ENCODE measurements at regions not wholly inside any gene's neighbourhood (a gene's known extent, or its start where the extent isn't known, plus 50 kb on each side); places are given as distances from the start of the nearest gene placed in this dataset.
A peak's percentile ranks its signal among the peaks of the same experiment; 100 is the strongest.

DNA sequence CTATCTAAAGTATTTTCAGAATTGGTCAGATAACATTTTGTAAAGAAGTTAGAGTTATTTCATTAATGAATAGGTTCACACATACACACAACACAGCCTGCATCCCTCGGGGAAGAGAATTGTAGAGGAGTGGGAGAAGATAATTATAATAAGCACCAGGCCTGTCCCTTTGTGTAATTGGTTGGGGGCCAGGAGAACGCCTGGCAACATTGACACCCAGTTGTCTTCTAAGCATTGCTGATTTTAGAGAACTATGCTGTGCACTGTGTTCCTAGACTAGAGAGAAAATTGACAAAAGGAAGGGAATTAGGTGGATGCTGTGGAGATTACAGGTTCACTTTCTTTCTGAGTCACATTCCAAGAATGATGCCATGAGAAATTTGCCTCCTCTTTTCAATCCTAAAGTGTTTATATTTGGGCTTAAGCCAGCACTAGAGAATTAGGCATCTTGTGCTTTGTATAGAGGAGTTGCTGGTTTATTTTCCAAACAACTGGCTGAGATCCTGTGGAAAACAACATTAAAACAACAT, 247.6 kb downstream of the COX7C start:
- ATAC-seq (no peak), DNase-seq (ENCODE audit: low spot score) (no peak)
- intact Hi-C loops (cut with DNase I): no loop called here

GRCh38 chr5:86866036-86866435, 248.3 kb downstream of the COX7C start:
- DNase-seq (ENCODE audit: low spot score): no peak
- no peak for ATAC-seq
- intact Hi-C loops (cut with DNase I): no loop called here

DNA sequence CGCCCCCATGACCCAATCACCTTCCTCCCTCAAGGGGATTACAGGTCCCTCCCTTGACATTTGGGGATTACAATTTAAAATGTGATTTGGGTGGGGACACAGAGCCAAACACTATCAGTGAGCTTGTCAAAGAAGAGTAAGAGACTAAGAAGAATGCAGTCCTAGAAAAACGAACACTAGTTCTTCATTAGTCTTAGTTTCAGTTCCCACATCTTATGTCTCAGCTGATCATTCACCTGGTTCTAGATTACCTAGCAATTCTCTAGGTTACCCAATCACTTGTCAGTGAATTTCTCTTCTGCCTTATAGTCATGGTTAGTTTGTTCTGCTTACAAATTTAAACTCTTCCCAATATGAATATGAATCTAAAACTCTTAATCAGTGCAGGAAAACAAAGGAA, 251.5 kb downstream of the COX7C start:
- DNase-seq (ENCODE audit: low spot score) (no peak), ATAC-seq (no peak)
- intact Hi-C loops (cut with DNase I): no loop called here

- intact Hi-C loops (cut with DNase I): no loop called here
These were observed 257.8 kb downstream of the COX7C start for GRCh38 chr5:86875539-86875938.

DNA sequence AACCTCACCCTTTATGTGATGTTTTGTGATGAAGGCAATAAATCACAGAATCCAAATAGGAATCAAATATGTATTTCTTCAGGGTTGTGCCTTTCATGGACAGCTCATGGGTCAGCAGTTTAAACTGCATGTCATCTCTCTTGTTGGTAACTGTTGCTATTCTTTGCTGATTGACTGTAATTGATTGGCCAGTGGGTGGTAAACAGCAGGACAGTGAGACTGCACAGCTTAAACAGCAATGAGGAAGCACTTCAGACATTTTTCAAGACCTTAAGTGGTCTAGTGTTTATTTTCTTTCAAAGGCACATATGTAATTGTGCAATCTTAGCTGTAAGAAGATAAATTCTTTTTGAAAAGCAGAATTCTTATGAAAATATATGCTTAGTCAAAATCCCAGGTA, 260.5 kb downstream of the COX7C start:
- ATAC-seq (no peak), DNase-seq (ENCODE audit: low spot score) (no peak)
- intact Hi-C loops (cut with DNase I): no loop called here

More at GRCh38 chr5:86875539-86875938, 257.8 kb downstream of the COX7C start:
- DNase-seq (ENCODE audit: low spot score) (no peak), ATAC-seq (no peak)

DNA sequence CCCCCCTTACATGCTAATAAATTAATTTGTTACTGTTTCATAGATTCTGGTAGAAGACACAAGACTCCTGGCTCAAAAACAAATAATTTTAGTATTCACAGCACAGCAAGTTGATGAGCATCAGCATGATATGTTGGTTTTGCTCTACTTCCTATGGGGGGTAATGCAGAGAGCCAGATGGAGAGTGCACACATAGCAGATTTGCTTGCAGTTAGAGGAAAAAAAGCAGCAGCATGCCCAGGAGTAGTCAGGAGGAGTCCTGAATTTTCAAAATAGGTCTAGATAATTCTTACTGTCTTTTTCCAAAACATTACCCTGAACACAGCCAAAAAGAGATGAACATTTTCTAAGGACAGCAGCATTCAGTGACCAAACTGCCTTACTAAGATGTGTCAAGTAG, 261.3 kb downstream of the COX7C start:
- no peak for DNase-seq (ENCODE audit: low spot score)
- no peak for ATAC-seq
- intact Hi-C loops (cut with DNase I): no loop called here

DNA sequence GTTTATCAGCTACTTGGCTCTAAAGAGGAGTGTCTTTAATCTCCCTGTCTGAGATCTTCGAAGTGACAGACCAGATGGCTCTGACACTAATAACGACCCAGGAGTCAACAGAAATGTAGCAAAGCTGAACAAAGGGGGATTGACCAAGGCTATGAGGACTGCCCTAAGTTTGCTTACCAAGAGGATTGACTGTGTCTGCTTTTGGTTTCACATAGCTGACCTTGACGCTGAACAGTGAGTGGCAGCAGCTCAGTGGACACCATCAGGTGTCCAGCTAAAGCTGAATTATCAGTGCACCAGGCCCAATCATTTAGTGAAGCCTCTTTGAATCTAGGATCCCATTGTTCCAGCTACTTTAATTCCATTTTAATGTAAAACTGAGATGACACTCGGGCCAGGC, 262.6 kb downstream of the COX7C start:
- no peak for DNase-seq (ENCODE audit: low spot score)
- intact Hi-C loops (cut with DNase I): no loop called here
- no peak for ATAC-seq

DNA sequence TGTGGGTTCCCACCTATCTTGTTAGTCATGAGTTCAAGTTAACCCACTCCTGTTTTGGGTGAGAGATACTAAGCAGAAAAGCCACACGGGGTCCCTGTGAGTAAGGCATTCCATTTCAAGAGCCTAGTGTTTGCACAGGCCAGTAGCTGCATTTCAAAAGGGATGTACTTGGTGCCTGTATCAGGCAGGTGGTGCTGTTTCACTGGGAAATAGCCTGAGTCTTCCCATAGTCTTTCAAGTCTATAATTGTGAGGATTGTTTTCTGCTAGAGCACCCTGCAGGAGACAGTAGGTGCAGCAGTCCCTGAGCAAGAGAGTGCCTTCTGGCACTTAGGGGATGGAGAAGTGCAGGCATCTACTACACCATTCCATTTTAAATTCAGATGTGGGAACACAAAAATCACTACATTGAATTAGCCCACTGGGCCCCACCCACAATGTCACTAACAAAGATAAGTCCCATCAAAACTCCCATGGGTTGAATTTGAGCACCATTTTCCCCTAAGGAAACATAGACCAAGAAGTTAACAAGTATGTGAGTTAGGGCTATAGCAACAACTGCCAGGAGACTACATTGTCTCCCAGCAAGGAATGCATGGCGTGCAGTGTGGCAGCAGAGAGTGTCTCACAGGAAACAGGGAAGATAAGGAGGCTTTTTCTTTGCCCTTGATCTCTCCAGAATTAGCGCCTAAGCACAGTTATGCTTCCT, 263.2 kb downstream of the COX7C start:
- DNase-seq (ENCODE audit: low spot score) (peak; percentile 55), ATAC-seq (peak; percentile 89)
- intact Hi-C loops (cut with DNase I): no loop called here

DNA sequence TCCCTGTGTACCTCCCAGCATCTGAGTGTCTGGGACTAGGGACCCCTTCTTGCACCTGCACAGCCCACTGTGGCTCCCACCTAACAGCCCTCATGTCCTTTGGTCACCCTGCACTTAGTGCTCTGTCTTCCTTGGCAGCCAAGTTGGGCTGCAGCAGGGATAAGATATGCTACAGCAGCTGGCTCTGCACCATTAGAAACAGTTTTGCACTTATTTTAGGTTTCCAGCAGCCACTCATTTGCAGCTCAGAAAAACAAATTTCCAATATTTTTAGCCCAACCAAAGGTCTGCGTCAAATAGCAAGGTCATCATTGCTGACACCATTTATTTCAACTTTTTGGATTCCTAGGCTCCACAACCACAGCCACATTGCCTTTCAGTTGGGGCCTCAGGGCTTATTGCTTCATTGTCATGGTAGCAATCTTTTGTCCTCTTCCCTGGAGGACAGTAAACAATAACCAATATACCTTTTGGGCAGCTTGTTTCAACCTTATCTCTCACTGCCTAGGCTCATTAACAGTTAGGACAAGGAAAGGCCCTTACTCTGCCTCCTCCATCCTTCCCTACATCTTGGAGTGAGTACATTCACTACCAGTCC, 263.9 kb downstream of the COX7C start:
- intact Hi-C loops (cut with DNase I): no loop called here
- no peak for ATAC-seq

DNA sequence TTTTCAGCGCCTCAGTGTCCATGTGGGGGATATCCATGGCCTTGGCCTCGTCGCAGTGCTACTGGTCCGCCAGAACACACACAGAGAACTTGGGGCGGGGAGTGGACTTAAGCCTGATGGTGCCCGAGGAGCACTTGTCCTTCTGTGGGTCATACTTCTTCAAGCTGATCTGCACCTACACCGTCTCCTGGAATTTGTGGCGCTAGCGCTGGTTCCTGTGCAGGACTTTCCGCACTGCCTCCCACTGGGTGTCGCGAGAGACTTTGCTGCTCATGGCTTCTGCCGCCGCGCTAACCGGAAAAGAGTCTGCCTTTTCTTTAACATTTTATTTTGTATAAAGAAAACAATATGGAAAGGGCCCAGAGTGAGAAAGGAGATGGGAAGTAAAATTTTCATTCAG, 266.9 kb downstream of the COX7C start:
- ATAC-seq (no peak), DNase-seq (ENCODE audit: low spot score) (no peak)
- intact Hi-C loops (cut with DNase I): no loop called here

More for the DNA sequence above, 263.9 kb downstream of the COX7C start:
- no peak for DNase-seq (ENCODE audit: low spot score)

- DNase-seq (ENCODE audit: low spot score) (no peak), ATAC-seq (no peak)
- intact Hi-C loops (cut with DNase I): no loop called here
These were observed 267.3 kb downstream of the COX7C start for GRCh38 chr5:86885011-86885410.

DNA sequence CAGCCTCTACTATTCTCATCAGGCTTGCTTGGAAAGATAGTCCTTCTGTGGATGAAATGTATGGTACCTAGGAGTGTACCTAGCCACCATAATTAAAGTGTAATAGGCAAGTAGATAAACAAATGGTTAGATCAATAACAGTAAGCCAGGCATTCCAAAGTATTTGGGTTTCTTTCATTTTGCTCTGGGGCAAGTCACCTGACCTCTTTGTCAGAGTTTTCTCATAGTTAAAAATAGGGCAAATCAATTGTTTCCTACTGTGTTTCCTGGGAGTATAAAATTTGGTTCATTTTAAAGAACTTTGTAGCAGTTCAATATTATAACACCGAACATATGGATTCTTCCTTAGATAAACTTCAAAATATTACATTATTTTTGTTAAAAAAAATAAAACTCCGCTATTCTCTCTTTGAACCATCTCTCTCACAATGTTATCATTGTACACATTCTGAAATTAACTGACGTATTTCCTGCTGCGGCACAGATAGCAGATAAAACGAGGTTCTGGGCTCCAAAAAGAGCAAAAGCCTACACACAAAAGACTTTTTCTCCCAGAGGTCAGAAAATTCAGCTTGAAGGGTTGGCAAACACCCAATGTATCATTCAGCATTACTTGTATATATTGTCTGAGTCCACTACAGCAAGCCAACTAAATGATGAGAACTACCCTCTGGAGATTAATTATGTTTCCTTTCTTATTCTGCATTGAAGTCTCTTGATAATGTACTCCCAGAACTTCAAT, 267.9 kb downstream of the COX7C start:
- ATAC-seq (no peak), DNase-seq (ENCODE audit: low spot score) (no peak)
- intact Hi-C loops (cut with DNase I): no loop called here

DNA sequence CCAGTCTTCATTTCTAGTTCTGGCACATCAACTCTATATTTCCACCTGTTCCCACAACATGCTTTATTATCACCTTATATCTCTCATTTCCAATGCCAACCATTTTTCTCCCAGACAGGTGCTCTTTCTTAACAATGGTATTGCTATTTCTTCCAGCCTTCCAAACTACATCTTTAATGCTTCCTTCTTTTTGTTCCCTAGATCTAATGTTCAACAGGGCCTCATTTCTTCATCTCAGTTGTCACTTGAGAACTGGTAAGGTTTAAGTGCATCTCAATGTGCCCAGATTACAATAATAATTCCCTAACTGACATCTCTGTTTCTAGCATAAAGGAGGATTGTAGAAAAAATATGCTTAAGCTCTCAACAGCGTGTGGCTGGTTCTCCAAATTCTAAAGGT, 272.6 kb downstream of the COX7C start:
- intact Hi-C loops (cut with DNase I): no loop called here
- DNase-seq (ENCODE audit: low spot score): no peak
- no peak for ATAC-seq

DNA sequence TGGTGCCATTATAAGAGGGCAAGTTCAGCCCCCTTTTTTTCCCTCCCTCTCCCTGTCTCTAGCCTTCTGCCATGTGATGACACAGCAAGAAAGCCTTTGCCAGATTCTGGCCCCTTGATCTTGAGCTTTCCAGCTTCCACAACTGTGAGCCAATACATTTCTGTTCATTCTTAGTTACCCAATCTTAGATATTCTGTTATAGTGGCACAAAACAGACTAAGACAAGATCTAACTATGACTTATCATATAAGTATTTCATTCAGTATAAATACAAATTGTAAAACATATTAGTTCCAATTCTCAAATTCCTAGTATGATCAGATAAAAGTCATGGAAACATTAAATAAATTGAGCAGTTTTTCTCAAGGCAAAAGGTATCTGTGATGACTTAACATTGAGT, 276.3 kb downstream of the COX7C start:
- intact Hi-C loops (cut with DNase I): no loop called here
- DNase-seq (ENCODE audit: low spot score) (no peak), ATAC-seq (no peak)

DNA sequence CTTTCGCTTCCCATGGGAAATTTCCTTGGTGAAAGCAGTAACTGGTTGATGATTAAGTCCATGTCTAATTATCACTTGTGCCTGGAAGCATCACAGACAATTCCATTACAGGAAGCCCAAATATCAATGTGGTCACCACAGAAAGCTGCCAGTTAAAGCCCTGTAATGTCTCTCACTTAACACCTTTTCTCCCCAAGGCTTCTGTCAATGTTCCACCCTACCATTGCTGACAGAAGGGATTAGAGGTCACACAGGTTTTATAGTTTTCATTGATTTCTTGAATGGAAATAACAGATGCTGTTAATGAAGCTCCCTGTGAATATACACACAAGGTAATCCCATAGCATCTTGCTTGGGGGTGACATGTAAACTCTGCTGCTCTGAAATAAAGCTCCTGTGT, 279.2 kb downstream of the COX7C start:
- intact Hi-C loops (cut with DNase I): no loop called here
- ATAC-seq: no peak

DNA sequence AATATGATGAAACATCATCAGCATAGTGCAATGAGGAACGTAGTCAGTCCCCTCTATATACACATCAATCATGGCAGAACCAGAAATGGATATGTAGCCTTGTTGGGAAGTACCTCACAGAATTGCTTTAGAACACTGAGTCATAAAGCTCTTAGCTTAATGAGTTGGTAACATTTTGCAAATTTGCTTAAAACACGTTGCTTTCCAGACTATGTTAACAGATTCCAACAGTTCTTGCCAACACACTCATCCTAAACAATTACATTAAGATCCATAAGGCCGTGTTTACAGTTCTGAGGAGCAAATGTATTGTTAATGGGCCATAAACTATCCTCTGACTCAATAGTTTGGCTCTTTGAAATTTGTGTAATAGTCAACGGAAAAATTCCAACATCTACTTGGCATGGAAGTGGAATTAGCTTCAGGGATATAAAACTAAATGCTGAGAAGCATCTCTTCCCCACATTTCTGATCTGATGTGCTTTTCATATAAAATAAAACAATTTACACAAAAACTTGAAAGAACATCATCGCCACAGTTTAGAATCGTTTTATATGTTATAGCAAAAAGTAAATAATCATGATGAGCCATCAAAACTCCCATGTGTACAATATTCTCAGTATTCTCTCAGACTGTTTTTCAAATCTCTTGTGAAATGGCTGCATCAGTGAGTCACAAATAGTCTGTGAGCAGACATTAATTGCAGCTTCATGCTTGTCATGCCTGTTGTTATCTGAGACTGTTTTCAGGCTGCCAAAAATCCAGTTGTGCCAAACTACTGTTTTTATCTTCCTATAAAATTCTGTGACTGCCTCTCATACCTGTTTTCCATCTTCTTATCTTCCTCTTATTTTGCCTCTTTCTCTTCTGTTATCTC, 291.9 kb downstream of the COX7C start:
- ATAC-seq (peak; percentile 52), DNase-seq (ENCODE audit: low spot score) (no peak)
- intact Hi-C loops (cut with DNase I): no loop called here

More for the DNA sequence above, 279.2 kb downstream of the COX7C start:
- no peak for DNase-seq (ENCODE audit: low spot score)

DNA sequence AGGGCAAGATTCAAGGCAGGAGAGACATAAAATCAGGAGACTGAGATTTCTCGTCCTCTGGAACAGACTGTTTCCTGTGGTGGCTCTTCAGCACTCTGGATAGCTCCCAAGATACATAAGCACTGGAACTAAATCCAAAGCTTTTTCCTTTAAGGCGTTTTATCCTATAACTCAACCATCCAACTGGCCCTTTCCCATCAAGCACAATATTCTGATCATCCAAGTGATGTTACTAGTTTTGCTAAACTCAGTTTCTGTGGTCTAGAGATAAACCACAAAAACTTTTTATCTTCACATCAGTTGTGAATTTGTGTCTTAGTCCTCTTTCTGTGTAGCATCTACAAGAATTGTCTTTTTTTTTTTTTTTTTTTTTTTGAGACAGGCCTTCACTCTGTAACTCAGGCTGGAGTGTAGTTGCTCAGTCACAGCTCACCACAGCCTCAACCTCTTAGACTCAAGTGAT, 299.4 kb downstream of the COX7C start:
- no peak for DNase-seq (ENCODE audit: low spot score)
- intact Hi-C loops (cut with DNase I): no loop called here
- ATAC-seq: no peak

- no peak for DNase-seq (ENCODE audit: low spot score)
- intact Hi-C loops (cut with DNase I): no loop called here
These were observed 300.5 kb downstream of the COX7C start for GRCh38 chr5:86918246-86918645.

GRCh38 chr5:86926033-86926432, 308.3 kb downstream of the COX7C start:
- DNase-seq (ENCODE audit: low spot score) (no peak), ATAC-seq (no peak)
- intact Hi-C loops (cut with DNase I): no loop called here

More at GRCh38 chr5:86918246-86918645, 300.5 kb downstream of the COX7C start:
- no peak for ATAC-seq

Data from sciatic nerve (tissue), 2 donors.